ENCODE measurements at regions not wholly inside any gene's neighbourhood (a gene's known extent, or its start where the extent isn't known, plus 50 kb on each side); places are given as distances from the start of the nearest gene placed in this dataset.

DNA sequence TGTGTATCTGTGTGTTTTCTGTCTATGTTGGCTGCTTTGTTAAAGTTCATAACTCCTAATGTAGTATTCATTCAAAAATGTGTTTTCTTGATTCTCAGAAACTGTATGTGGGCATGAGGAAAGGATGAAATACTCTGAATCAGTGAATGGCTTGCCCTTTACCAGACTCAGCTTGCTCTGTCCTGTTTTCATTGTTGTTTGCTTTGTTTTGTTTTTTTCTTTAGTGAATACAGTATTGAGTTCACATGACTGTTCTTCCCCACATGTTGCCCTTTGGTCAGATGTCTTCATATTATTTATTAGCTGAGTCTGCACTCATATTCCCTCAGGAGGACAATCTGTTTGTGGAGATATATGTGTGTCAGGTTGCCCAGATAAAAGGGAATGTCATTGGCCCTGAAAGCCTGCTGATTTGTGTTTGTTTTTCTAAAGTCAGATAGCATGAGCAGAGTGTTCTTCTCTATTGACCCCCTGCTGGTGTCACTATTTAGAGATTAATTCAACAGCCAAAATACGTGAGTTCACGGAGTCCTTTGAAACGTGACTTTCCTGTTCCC lies 1184.4 kb downstream of the RPA4 start:
- no peak for TF ChIP-seq POLR2AphosphoS5 (IDR thresholded peaks at IDR 0.05; ENCODE audit: low read depth, low read length)
- TF ChIP-seq, protein P1, sequence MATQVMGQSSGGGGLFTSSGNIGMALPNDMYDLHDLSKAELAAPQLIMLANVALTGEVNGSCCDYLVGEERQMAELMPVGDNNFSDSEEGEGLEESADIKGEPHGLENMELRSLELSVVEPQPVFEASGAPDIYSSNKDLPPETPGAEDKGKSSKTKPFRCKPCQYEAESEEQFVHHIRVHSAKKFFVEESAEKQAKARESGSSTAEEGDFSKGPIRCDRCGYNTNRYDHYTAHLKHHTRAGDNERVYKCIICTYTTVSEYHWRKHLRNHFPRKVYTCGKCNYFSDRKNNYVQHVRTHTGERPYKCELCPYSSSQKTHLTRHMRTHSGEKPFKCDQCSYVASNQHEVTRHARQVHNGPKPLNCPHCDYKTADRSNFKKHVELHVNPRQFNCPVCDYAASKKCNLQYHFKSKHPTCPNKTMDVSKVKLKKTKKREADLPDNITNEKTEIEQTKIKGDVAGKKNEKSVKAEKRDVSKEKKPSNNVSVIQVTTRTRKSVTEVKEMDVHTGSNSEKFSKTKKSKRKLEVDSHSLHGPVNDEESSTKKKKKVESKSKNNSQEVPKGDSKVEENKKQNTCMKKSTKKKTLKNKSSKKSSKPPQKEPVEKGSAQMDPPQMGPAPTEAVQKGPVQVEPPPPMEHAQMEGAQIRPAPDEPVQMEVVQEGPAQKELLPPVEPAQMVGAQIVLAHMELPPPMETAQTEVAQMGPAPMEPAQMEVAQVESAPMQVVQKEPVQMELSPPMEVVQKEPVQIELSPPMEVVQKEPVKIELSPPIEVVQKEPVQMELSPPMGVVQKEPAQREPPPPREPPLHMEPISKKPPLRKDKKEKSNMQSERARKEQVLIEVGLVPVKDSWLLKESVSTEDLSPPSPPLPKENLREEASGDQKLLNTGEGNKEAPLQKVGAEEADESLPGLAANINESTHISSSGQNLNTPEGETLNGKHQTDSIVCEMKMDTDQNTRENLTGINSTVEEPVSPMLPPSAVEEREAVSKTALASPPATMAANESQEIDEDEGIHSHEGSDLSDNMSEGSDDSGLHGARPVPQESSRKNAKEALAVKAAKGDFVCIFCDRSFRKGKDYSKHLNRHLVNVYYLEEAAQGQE (IDR thresholded peaks at IDR 0.05; ENCODE audit: insufficient read depth in 1 of 2, low read depth in 2 of 2, low read length in 1 of 2), result no peak
- TF ChIP-seq, protein P2, sequence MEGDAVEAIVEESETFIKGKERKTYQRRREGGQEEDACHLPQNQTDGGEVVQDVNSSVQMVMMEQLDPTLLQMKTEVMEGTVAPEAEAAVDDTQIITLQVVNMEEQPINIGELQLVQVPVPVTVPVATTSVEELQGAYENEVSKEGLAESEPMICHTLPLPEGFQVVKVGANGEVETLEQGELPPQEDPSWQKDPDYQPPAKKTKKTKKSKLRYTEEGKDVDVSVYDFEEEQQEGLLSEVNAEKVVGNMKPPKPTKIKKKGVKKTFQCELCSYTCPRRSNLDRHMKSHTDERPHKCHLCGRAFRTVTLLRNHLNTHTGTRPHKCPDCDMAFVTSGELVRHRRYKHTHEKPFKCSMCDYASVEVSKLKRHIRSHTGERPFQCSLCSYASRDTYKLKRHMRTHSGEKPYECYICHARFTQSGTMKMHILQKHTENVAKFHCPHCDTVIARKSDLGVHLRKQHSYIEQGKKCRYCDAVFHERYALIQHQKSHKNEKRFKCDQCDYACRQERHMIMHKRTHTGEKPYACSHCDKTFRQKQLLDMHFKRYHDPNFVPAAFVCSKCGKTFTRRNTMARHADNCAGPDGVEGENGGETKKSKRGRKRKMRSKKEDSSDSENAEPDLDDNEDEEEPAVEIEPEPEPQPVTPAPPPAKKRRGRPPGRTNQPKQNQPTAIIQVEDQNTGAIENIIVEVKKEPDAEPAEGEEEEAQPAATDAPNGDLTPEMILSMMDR (IDR thresholded peaks at IDR 0.05), result no peak
- TF ChIP-seq SIN3A (IDR thresholded peaks at IDR 0.05; ENCODE audit: borderline replicate concordance, insufficient read depth, low read depth, low read length), result no peak
- TF ChIP-seq TCF7L2 (IDR thresholded peaks at IDR 0.05; ENCODE audit: low read depth, low read length), result no peak
- no peak for DNase-seq (ENCODE audit: low read depth, low spot score)

DNA sequence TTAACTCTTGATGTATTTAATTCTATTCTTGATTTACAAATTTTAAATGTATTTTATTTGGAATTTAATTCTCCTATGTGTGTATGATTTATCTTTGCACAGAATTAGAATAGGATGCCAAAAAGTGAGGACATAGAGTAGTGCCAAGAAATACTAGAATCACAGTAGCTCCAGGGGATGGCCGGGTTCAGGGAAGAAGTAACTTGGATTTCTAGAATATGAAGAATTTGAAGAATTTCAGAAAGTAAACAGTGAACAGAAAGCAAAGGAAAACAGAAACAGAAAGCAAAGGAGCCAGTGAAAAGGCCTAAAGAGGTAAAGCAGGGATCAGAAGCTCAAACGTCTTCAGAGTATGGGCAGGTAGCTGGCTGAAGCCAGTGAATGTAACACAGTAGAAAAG lies 1187.6 kb downstream of the RPA4 start:
- ATAC-seq (no peak), DNase-seq (ENCODE audit: low read depth, low spot score) (no peak)
- BruUV-seq (replicated peaks), result no TSS peak
- intact Hi-C loops (cut with micrococcal nuclease; ENCODE audit: unreplicated experiment) (no loop called here), in situ Hi-C loops (cut with HindIII; ENCODE audit: low pct_unique_long_range_greater_than_20kb, low sequenced_read_pairs) (no loop called here)
- H3K27ac ChIP-seq (ENCODE audit: low read length), result no peak overlapping the region
- no peaks in the 10 kb centered on the region for H3K36me3 ChIP-seq (ENCODE audit: control insufficient read depth, insufficient read depth, low read length)
- no peaks in the 10 kb centered on the region for H3K9me3 ChIP-seq (ENCODE audit: control insufficient read depth, insufficient read depth, low read depth, low read length)
- POLR2A ChIA-PET, result no interaction called here
- TF ChIP-seq, protein P2 (IDR thresholded peaks at IDR 0.05), result no peak
- TF ChIP-seq TCF7L2 (IDR thresholded peaks at IDR 0.05; ENCODE audit: low read depth, low read length), result no peak
- TF ChIP-seq SIN3A (IDR thresholded peaks at IDR 0.05; ENCODE audit: borderline replicate concordance, insufficient read depth, low read depth, low read length), result no peak
- TF ChIP-seq, protein P1 (IDR thresholded peaks at IDR 0.05; ENCODE audit: insufficient read depth in 1 of 2, low read depth in 2 of 2, low read length in 1 of 2), result no peak
- no peak for TF ChIP-seq POLR2AphosphoS5 (IDR thresholded peaks at IDR 0.05; ENCODE audit: low read depth, low read length)
- CTCF ChIA-PET, result no interaction called here
- H3K4me3 ChIP-seq (ENCODE audit: low read depth in 2 of 2, low read length in 2 of 2), result no peak overlapping the region
- H3K27me3 ChIP-seq (ENCODE audit: control insufficient read depth, insufficient read depth, low read length), result no peaks in the 10 kb centered on the region
- H3K4me1 ChIP-seq (ENCODE audit: control insufficient read depth, insufficient read depth, low read length), result no peaks in the 10 kb centered on the region

More for the DNA sequence above, 1184.4 kb downstream of the RPA4 start:
- Histone ChIP-seq H3K27me3 (ENCODE audit: control insufficient read depth, insufficient read depth, low read length) (no peaks in the 10 kb centered on the region), H3K9me3 (ENCODE audit: control insufficient read depth, insufficient read depth, low read depth, low read length) (no peaks in the 10 kb centered on the region), H3K27ac (ENCODE audit: low read length) (no peak overlapping the region), H3K4me1 (ENCODE audit: control insufficient read depth, insufficient read depth, low read length) (no peaks in the 10 kb centered on the region), H3K4me3 (ENCODE audit: low read depth in 2 of 2, low read length in 2 of 2) (no peak overlapping the region), H3K36me3 (ENCODE audit: control insufficient read depth, insufficient read depth, low read length) (no peaks in the 10 kb centered on the region)
- ChIA-PET POLR2A (no interaction called here), CTCF (no interaction called here)
- intact Hi-C loops (cut with micrococcal nuclease; ENCODE audit: unreplicated experiment), result no loop called here
- no TSS peak for BruUV-seq (replicated peaks)
- no peak for ATAC-seq
- in situ Hi-C loops (cut with HindIII; ENCODE audit: low pct_unique_long_range_greater_than_20kb, low sequenced_read_pairs), result no loop called here
